Activated CD4-positive, alpha-beta T cell treated with anti-CD3 and anti-CD28 coated beads for 48 hours (primary cell): ENCODE measurements at regions not wholly inside any gene's neighbourhood (a gene's known extent, or its start where the extent isn't known, plus 50 kb on each side); places are given as distances from the start of the nearest gene placed in this dataset.
"Not testable (repeated sequence)": the region's sequence is repeated elsewhere in the genome, so short reads cannot be mapped to it uniquely, and the experiment has no call there.

Source experiments
- DNase-seq: peaks from one replicate; pipeline ENCODE4 v3.0.0-alpha.2; 2020

GRCh38 chr7:69438584-69439412 is 159.5 kb upstream of the AUTS2 start:
- no peak for DNase-seq

- DNase-seq = no peak
Measured at GRCh38 chr7:69439636-69440325, 158.5 kb upstream of the AUTS2 start.

- no peak for DNase-seq
Measured at GRCh38 chr7:69440976-69441375, 157.3 kb upstream of the AUTS2 start.

GRCh38 chr7:69443136-69443535 is 155.1 kb upstream of the AUTS2 start:
- DNase-seq = no peak

GRCh38 chr7:69445541-69445940 is 152.7 kb upstream of the AUTS2 start:
- no peak for DNase-seq

GRCh38 chr7:69446213-69446612 is 152.1 kb upstream of the AUTS2 start:
- not testable (repeated sequence) for DNase-seq

- no peak for DNase-seq
Measured at GRCh38 chr7:69448071-69448470, 150.2 kb upstream of the AUTS2 start.

- no peak for DNase-seq
Measured at GRCh38 chr7:69450456-69450855, 147.8 kb upstream of the AUTS2 start.

- DNase-seq = no peak
Measured at GRCh38 chr7:69451715-69452114, 146.6 kb upstream of the AUTS2 start.

- no peak for DNase-seq
Measured at GRCh38 chr7:69452797-69453196, 145.5 kb upstream of the AUTS2 start.

GRCh38 chr7:69457595-69458504 is 140.4 kb upstream of the AUTS2 start:
- no peak for DNase-seq

- no peak for DNase-seq
Measured at GRCh38 chr7:69464035-69464434, 134.2 kb upstream of the AUTS2 start.

GRCh38 chr7:69465262-69465661 is 133.0 kb upstream of the AUTS2 start:
- DNase-seq = no peak

GRCh38 chr7:69467826-69468225 is 130.4 kb upstream of the AUTS2 start:
- no peak for DNase-seq

GRCh38 chr7:69476416-69476815 is 121.9 kb upstream of the AUTS2 start:
- DNase-seq = no peak

GRCh38 chr7:69482676-69483075 is 115.6 kb upstream of the AUTS2 start:
- DNase-seq = no peak

- no peak for DNase-seq
Measured at GRCh38 chr7:69489533-69489932, 108.7 kb upstream of the AUTS2 start.

- no peak for DNase-seq
Measured at GRCh38 chr7:69498671-69499070, 99.6 kb upstream of the AUTS2 start.

GRCh38 chr7:69502358-69502757 is 95.9 kb upstream of the AUTS2 start:
- DNase-seq = no peak

- no peak for DNase-seq
Measured at GRCh38 chr7:69504733-69505420, 93.4 kb upstream of the AUTS2 start.

- DNase-seq = no peak
Measured at GRCh38 chr7:69508736-69509135, 89.5 kb upstream of the AUTS2 start.

- no peak for DNase-seq
Measured at GRCh38 chr7:69510114-69510513, 88.2 kb upstream of the AUTS2 start.
